Liver (tissue), 8 donors: ENCODE measurements at regions not wholly inside any gene's neighbourhood (a gene's known extent, or its start where the extent isn't known, plus 50 kb on each side); places are given as distances from the start of the nearest gene placed in this dataset.
"Not testable (repeated sequence)": the region's sequence is repeated elsewhere in the genome, so short reads cannot be mapped to it uniquely, and the experiment has no call there.

ENCODE experiments used
- DNase-seq: peaks from one replicate; pipeline ENCODE4 v3.0.0-alpha.2; 2017; ENCODE audit warnings: low spot score
- H3K27ac ChIP-seq, 2 donors: one replicate each; pipeline ENCODE4 v1.7.0; 2013; ENCODE audit warnings: inconsistent platforms in 2 of 2, low read length in 2 of 2, control low read depth in 1 of 2, low read depth in 1 of 2, mild to moderate bottlenecking in 1 of 2
- H3K27me3 ChIP-seq, 4 donors: one replicate each; pipeline versions ENCODE4 v1.6.1 to v1.7.0; 2013; ENCODE audit warnings: low read length in 3 of 4, inconsistent platforms in 1 of 4, mild to moderate bottlenecking in 1 of 4, moderate library complexity in 1 of 4; ENCODE audit not compliant: control insufficient read depth in 4 of 4, insufficient read depth in 4 of 4
- H3K36me3 ChIP-seq, 4 donors: one replicate each; pipeline versions ENCODE4 v1.6.1 to v1.7.0; 2013; ENCODE audit warnings: low read length in 3 of 4, mild to moderate bottlenecking in 3 of 4, low read depth in 1 of 4, moderate library complexity in 1 of 4; ENCODE audit not compliant: control insufficient read depth in 4 of 4, insufficient read depth in 3 of 4
- H3K4me1 ChIP-seq, 4 donors: one replicate each; pipeline versions ENCODE4 v1.6.1 to v1.7.0; 2013; ENCODE audit warnings: low read length in 3 of 4, mild to moderate bottlenecking in 3 of 4, moderate library complexity in 1 of 4; ENCODE audit not compliant: control insufficient read depth in 4 of 4, insufficient read depth in 4 of 4
- H3K4me3 ChIP-seq, 3 donors: one replicate each; pipeline versions ENCODE4 v1.6.1 to v1.7.0; 2013; ENCODE audit warnings: low read length in 3 of 3, control low read depth in 1 of 3, low read depth in 1 of 3, mild to moderate bottlenecking in 1 of 3
- H3K9ac ChIP-seq, 2 donors: one replicate each; pipeline ENCODE4 v1.7.0; 2013; ENCODE audit warnings: low read length in 2 of 2, mild to moderate bottlenecking in 2 of 2, moderate library complexity in 2 of 2, control low read depth in 1 of 2, low read depth in 1 of 2
- H3K9me3 ChIP-seq, 4 donors: one replicate each; pipeline versions ENCODE4 v1.6.1 to v1.7.0; 2013; ENCODE audit warnings: low read length in 3 of 4; ENCODE audit not compliant: control insufficient read depth in 4 of 4
- EGR1 ChIP-seq, 2 donors: IDR thresholded peaks; 2 replicates each; pipeline ENCODE4 v1.6.1; 2016 to 2018; ENCODE audit warnings: antibody characterized with exemption in 2 of 2, low read depth in 2 of 2
- FOXA2 ChIP-seq: IDR thresholded peaks from 2 replicates; pipeline ENCODE4 v1.6.1; 2016; ENCODE audit warnings: antibody characterized with exemption
- GABPA ChIP-seq, 2 donors: IDR thresholded peaks in 1 of 2; conservative IDR thresholded peaks in 1 of 2; 2 replicates each; pipeline ENCODE4 v1.6.1; 2016; ENCODE audit warnings: antibody characterized with exemption in 2 of 2, mild to moderate bottlenecking in 1 of 2, moderate library complexity in 1 of 2
- HNF4A ChIP-seq, 2 donors: conservative IDR thresholded peaks; 2 replicates each; pipeline ENCODE4 v1.6.1; 2016; ENCODE audit warnings: antibody characterized with exemption in 2 of 2, mild to moderate bottlenecking in 2 of 2
- HNF4G ChIP-seq: IDR thresholded peaks from 2 replicates; pipeline ENCODE4 v1.6.1; 2016; ENCODE audit warnings: antibody characterized with exemption
- JUND ChIP-seq, 2 donors: IDR thresholded peaks; 2 replicates each; pipeline ENCODE4 v1.6.1; 2016; ENCODE audit warnings: antibody characterized with exemption in 2 of 2
- NR2F2 ChIP-seq: IDR thresholded peaks from 2 replicates; pipeline ENCODE4 v1.6.1; 2016; ENCODE audit warnings: antibody characterized with exemption
- RAD21 ChIP-seq, 2 donors: IDR thresholded peaks; 2 replicates each; pipeline ENCODE4 v1.6.1; 2016; ENCODE audit warnings: antibody characterized with exemption in 2 of 2, mild to moderate bottlenecking in 2 of 2
- RXRA ChIP-seq, 2 donors: IDR thresholded peaks; 2 replicates each; pipeline ENCODE4 v1.6.1; 2017 to 2018; ENCODE audit warnings: antibody characterized with exemption in 2 of 2, mild to moderate bottlenecking in 1 of 2
- SP1 ChIP-seq: IDR thresholded peaks from 2 replicates; pipeline ENCODE4 v1.6.1; 2018; ENCODE audit warnings: antibody characterized with exemption, mild to moderate bottlenecking
- TAF1 ChIP-seq: conservative IDR thresholded peaks from 2 replicates; pipeline ENCODE4 v1.6.1; 2016; ENCODE audit warnings: antibody characterized with exemption, mild to moderate bottlenecking
- YY1 ChIP-seq: IDR thresholded peaks from 2 replicates; pipeline ENCODE4 v1.6.1; 2016; ENCODE audit warnings: antibody characterized with exemption, mild to moderate bottlenecking
- WGBS: extraction: QIAGEN DNeasy Blood & Tissue Kit; methylation state at CpG from one replicate; pipeline ENCODE4 v1.1.7; 2013; 5-methylcytosine and 5-hydroxymethylcytosine counted together
- TF ChIP-seq, protein P1 (sequence below): IDR thresholded peaks from 2 replicates; pipeline ENCODE4 v1.6.1; 2016; ENCODE audit warnings: antibody characterized with exemption
- TF ChIP-seq, protein P2 (sequence below): IDR thresholded peaks from 2 replicates; pipeline ENCODE4 v1.6.1; 2016; ENCODE audit warnings: antibody characterized with exemption
- TF ChIP-seq, protein P3 (sequence below): IDR thresholded peaks from 2 replicates; pipeline ENCODE4 v1.6.1; 2016; ENCODE audit warnings: antibody characterized with exemption
- TF ChIP-seq, protein P4 (sequence below): IDR thresholded peaks from 2 replicates; pipeline ENCODE4 v1.6.1; 2016; ENCODE audit warnings: antibody characterized with exemption, mild to moderate bottlenecking
- TF ChIP-seq, protein P5 (sequence below): fragments of 150-350 bp; IDR thresholded peaks from 2 replicates; pipeline ENCODE4 v1.5.1; 2017; ENCODE audit warnings: improper control_type of control experiment, low read depth, low read length; ENCODE audit not compliant: missing input control
- donor health status: healthy.
- donor health status: healthy.
- donor health status: healthy.
- donor health status: healthy.
- donor health status: healthy.

DNA sequence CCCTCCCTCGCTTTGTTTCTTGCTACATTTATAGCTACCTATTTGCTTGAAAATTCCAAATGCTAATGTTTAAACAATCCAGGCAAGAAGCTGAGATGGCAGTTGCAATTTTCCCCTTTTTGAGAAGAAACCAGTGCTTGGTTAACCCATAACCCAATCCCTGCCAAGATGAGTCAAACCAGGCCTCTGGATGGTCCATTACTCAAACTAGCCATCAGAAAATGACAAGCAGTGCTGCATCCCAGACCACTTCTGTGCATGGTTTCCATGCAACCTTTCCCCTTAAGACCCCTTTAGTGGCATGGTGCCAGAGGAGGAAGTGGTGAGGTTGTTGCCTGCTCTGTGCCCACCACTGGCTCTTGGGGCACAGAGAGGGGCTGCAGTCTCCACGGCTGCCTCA, 131.2 kb upstream of the RMP24 start:
- no peaks in the 10 kb centered on the region for H3K36me3 ChIP-seq
- no peak overlapping the region for H3K27ac ChIP-seq
- peaks cover 0 to 8% (median 0%) of the 10 kb centered on the region in 4 donors for H3K9me3 ChIP-seq
- DNase-seq, result no peak
- H3K27me3 ChIP-seq, result no peaks in the 10 kb centered on the region
- TF ChIP-seq, protein P1, sequence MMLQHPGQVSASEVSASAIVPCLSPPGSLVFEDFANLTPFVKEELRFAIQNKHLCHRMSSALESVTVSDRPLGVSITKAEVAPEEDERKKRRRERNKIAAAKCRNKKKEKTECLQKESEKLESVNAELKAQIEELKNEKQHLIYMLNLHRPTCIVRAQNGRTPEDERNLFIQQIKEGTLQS, result no peak
- TF ChIP-seq SP1 (no peak), RXRA (IDR thresholded peaks at IDR 0.05) (no peak), EGR1 (IDR thresholded peaks at IDR 0.05; ENCODE audit: low read depth in 2 of 2) (no peak), FOXA2 (no peak), NR2F2 (no peak)
- WGBS, result 72% methylated on average over 2 of the region's 2 CpGs
- H3K9ac ChIP-seq, result no peak overlapping the region
- H3K4me1 ChIP-seq, result no peaks in the 10 kb centered on the region
- H3K4me3 ChIP-seq, result no peak overlapping the region

DNA sequence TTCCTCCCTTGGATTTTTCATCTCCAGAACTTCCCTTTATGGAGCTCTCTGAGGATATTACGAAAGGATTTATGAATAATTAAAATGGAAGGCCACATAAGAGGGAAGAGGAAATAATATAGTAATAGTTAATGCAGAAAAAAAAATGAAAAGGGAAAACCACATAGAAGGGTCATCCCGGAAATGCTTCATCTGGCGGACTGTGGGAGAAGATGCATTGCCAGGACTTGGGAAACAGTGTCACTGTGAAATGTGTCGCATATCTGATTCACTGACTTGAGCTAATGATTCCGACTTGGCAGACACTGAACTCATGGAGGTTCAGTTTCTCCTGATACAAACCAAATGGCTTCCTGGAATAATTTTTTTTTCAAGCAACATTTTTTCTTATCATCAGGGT, 129.9 kb upstream of the RMP24 start:
- Histone ChIP-seq H3K4me1 (no peaks in the 10 kb centered on the region), H3K27me3 (no peaks in the 10 kb centered on the region), H3K9ac (no peak overlapping the region), H3K4me3 (no peak overlapping the region), H3K27ac (no peak overlapping the region), H3K9me3 (peaks cover 0 to 8% (median 0%) of the 10 kb centered on the region in 4 donors), H3K36me3 (no peaks in the 10 kb centered on the region)
- 77% methylated on average over 5 of the region's 5 CpGs for WGBS
- no peak for DNase-seq
- TF ChIP-seq, protein P2, sequence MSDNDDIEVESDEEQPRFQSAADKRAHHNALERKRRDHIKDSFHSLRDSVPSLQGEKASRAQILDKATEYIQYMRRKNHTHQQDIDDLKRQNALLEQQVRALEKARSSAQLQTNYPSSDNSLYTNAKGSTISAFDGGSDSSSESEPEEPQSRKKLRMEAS, result no peak
- no peak for TF ChIP-seq FOXA2
- TF ChIP-seq JUND (IDR thresholded peaks at IDR 0.05), result no peak
- TF ChIP-seq, protein P3, sequence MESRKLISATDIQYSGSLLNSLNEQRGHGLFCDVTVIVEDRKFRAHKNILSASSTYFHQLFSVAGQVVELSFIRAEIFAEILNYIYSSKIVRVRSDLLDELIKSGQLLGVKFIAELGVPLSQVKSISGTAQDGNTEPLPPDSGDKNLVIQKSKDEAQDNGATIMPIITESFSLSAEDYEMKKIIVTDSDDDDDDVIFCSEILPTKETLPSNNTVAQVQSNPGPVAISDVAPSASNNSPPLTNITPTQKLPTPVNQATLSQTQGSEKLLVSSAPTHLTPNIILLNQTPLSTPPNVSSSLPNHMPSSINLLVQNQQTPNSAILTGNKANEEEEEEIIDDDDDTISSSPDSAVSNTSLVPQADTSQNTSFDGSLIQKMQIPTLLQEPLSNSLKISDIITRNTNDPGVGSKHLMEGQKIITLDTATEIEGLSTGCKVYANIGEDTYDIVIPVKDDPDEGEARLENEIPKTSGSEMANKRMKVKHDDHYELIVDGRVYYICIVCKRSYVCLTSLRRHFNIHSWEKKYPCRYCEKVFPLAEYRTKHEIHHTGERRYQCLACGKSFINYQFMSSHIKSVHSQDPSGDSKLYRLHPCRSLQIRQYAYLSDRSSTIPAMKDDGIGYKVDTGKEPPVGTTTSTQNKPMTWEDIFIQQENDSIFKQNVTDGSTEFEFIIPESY, result no peak
- no peak for TF ChIP-seq YY1
- no peak for TF ChIP-seq HNF4G
- no peak for TF ChIP-seq RAD21 (IDR thresholded peaks at IDR 0.05)
- TF ChIP-seq, protein P4, sequence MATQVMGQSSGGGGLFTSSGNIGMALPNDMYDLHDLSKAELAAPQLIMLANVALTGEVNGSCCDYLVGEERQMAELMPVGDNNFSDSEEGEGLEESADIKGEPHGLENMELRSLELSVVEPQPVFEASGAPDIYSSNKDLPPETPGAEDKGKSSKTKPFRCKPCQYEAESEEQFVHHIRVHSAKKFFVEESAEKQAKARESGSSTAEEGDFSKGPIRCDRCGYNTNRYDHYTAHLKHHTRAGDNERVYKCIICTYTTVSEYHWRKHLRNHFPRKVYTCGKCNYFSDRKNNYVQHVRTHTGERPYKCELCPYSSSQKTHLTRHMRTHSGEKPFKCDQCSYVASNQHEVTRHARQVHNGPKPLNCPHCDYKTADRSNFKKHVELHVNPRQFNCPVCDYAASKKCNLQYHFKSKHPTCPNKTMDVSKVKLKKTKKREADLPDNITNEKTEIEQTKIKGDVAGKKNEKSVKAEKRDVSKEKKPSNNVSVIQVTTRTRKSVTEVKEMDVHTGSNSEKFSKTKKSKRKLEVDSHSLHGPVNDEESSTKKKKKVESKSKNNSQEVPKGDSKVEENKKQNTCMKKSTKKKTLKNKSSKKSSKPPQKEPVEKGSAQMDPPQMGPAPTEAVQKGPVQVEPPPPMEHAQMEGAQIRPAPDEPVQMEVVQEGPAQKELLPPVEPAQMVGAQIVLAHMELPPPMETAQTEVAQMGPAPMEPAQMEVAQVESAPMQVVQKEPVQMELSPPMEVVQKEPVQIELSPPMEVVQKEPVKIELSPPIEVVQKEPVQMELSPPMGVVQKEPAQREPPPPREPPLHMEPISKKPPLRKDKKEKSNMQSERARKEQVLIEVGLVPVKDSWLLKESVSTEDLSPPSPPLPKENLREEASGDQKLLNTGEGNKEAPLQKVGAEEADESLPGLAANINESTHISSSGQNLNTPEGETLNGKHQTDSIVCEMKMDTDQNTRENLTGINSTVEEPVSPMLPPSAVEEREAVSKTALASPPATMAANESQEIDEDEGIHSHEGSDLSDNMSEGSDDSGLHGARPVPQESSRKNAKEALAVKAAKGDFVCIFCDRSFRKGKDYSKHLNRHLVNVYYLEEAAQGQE, result no peak
- no peak for TF ChIP-seq HNF4A (conservative IDR thresholded peaks at IDR 0.05)
- TF ChIP-seq TAF1, result no peak
- TF ChIP-seq GABPA (IDR thresholded peaks at IDR 0.05 in 1 of 2, conservative IDR thresholded peaks at IDR 0.05 in 1 of 2), result no peak
- TF ChIP-seq RXRA (IDR thresholded peaks at IDR 0.05), result no peak
- TF ChIP-seq, protein P5, sequence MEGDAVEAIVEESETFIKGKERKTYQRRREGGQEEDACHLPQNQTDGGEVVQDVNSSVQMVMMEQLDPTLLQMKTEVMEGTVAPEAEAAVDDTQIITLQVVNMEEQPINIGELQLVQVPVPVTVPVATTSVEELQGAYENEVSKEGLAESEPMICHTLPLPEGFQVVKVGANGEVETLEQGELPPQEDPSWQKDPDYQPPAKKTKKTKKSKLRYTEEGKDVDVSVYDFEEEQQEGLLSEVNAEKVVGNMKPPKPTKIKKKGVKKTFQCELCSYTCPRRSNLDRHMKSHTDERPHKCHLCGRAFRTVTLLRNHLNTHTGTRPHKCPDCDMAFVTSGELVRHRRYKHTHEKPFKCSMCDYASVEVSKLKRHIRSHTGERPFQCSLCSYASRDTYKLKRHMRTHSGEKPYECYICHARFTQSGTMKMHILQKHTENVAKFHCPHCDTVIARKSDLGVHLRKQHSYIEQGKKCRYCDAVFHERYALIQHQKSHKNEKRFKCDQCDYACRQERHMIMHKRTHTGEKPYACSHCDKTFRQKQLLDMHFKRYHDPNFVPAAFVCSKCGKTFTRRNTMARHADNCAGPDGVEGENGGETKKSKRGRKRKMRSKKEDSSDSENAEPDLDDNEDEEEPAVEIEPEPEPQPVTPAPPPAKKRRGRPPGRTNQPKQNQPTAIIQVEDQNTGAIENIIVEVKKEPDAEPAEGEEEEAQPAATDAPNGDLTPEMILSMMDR, result no peak

DNA sequence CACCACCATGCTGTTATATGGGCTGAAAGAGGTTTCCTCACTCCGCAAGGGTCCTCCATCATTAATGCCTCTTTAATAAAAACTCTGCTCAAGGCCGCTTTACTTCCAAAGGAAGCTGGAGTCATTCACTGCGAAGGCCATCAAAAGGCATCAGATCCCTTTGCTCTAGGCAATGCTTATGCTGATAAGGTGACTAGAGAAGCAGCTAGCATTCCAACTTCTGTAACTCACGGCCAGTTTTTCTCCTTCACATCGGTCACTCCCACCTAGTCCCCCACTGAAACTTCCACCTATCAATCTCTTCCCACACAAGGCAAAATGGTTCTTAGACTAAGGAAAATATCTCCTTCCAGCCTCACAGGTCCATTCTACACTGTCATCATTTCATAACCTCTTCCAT, 124.2 kb upstream of the RMP24 start:
- 89% methylated on average over 5 of the region's 5 CpGs for WGBS
- H3K36me3 ChIP-seq, result not testable (repeated sequence)

DNA sequence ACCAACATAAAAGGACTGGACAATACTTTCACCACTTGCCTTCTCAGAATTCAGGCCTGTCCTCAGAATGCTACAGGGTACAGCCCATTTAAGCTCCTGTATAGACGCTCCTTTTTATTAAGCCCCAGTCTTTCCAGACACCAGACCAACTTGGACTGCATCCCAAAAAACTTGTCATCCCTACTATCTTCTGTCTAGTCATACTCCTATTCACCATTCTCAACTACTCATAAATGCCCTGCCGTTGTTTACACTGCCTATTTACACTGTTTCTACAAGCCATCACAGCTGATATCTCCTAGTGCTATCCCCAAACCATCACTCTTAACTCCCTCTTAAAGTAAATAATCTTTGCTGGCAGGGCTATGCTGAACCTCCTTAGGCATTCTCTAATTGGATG, 123.2 kb upstream of the RMP24 start:
- not testable (repeated sequence) for H3K36me3 ChIP-seq, H3K9ac ChIP-seq, H3K27me3 ChIP-seq, H3K4me1 ChIP-seq, H3K27ac ChIP-seq, DNase-seq, H3K4me3 ChIP-seq, H3K9me3 ChIP-seq
- 54% methylated on average over 2 of the region's 2 CpGs for WGBS

More for the DNA sequence above, 124.2 kb upstream of the RMP24 start:
- not testable (repeated sequence) for H3K9ac ChIP-seq, H3K27me3 ChIP-seq, H3K9me3 ChIP-seq, H3K4me1 ChIP-seq, DNase-seq, H3K27ac ChIP-seq, H3K4me3 ChIP-seq
